ENCODE measurements at regions not wholly inside any gene's neighbourhood (a gene's known extent, or its start where the extent isn't known, plus 50 kb on each side); places are given as distances from the start of the nearest gene placed in this dataset.

DNA sequence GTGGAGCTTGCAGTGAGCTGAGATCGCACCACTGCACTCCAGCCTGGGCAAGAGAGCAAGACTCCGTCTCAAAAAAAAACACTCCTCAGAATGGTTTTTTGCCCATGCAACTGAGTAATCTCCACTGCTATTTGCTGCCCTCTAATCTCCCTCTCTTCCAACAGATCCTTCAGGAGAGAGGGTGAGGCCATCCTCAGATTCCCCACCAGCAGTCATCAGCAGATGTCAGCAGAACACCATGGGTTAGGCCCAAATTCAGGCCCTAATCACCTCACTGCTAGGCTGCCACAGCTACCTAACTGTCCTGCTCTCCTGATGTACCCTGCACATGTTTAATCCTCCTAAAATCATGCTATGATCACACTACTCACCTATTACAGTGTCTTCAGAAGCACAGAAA is 63.2 kb upstream of the BEND6 start:
- Histone ChIP-seq H3K9me3 (ENCODE audit: low read depth) (no peaks in the 10 kb centered on the region), H3K4me2 (no peak overlapping the region), H3K36me3 (replicated peaks; ENCODE audit: insufficient read depth, low read depth) (no peaks in the 10 kb centered on the region), H3K9me2 (replicated peaks; ENCODE audit: insufficient read depth) (no peaks in the 10 kb centered on the region), H3K27ac (no peak overlapping the region), H2AFZ (no peak overlapping the region), H3K4me3 (no peak overlapping the region), H3K79me2 (no peaks in the 10 kb centered on the region), H3K27me3 (no peaks in the 10 kb centered on the region), H4K20me1 (ENCODE audit: insufficient read depth, poor library complexity, severe bottlenecking) (no peaks in the 10 kb centered on the region), H3K4me1 (ENCODE audit: insufficient read depth) (no peaks in the 10 kb centered on the region)
- DNase-seq (ENCODE audit: low spot score) = no peak
- 97% methylated on average over 2 of the region's 2 CpGs for WGBS (ENCODE audit: low lambda C conversion rate, missing lambda C conversion rate)
- TF ChIP-seq EZH2 (IDR thresholded peaks at IDR 0.05; ENCODE audit: borderline replicate concordance) (no peak), EZH2phosphoT487 (IDR thresholded peaks at IDR 0.05; ENCODE audit: low read depth, severe bottlenecking, unreplicated experiment) (no peak)
- TF ChIP-seq, protein P1, sequence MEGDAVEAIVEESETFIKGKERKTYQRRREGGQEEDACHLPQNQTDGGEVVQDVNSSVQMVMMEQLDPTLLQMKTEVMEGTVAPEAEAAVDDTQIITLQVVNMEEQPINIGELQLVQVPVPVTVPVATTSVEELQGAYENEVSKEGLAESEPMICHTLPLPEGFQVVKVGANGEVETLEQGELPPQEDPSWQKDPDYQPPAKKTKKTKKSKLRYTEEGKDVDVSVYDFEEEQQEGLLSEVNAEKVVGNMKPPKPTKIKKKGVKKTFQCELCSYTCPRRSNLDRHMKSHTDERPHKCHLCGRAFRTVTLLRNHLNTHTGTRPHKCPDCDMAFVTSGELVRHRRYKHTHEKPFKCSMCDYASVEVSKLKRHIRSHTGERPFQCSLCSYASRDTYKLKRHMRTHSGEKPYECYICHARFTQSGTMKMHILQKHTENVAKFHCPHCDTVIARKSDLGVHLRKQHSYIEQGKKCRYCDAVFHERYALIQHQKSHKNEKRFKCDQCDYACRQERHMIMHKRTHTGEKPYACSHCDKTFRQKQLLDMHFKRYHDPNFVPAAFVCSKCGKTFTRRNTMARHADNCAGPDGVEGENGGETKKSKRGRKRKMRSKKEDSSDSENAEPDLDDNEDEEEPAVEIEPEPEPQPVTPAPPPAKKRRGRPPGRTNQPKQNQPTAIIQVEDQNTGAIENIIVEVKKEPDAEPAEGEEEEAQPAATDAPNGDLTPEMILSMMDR (IDR thresholded peaks at IDR 0.05; ENCODE audit: poor library complexity) = no peak

DNA sequence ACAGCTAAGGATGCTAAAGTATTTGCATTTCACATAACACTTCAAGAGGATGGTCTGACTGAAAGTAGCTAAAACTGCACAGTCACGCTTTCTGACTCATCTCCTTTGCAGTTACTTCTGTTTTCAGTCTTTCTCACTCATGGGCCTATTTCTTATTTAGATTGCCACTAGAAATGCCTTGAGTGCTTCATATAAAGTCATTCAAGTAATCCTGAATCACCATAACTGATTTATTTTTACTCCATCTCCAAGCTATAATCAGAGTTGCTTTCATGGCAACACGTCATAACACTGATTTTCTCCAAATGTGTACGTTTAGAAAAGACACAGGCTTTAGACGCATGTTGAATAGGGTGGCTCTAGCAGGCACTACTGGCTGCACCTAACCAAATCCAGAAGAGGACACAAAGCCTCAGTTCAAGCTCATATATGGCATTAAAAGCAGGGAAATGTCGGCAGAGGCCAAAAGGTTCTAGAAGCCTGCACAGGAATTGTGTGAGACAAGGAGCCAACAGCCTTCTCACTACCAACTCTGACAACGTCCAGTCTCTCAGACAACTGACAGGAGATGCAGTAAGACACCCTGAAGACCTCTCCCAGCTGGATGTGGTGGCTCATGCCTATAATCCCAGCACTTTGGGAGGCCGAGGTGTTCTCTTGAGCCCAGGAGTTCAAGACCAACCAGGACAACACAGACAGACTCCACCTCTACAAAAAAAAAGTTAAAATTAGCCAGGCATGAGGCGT is 64.1 kb upstream of the BEND6 start:
- Histone ChIP-seq H4K20me1 (ENCODE audit: insufficient read depth, poor library complexity, severe bottlenecking) (no peaks in the 10 kb centered on the region), H2AFZ (peak overlapping the region; percentile 10), H3K79me2 (no peaks in the 10 kb centered on the region), H3K4me1 (ENCODE audit: insufficient read depth) (no peaks in the 10 kb centered on the region), H3K9me2 (replicated peaks; ENCODE audit: insufficient read depth) (no peaks in the 10 kb centered on the region), H3K27me3 (no peaks in the 10 kb centered on the region), H3K9me3 (ENCODE audit: low read depth) (no peaks in the 10 kb centered on the region), H3K27ac (peak overlapping the region; percentile 21), H3K4me3 (no peak overlapping the region), H3K36me3 (replicated peaks; ENCODE audit: insufficient read depth, low read depth) (no peaks in the 10 kb centered on the region), H3K4me2 (no peak overlapping the region)
- DNase-seq (ENCODE audit: low spot score) = peak; percentile 30
- WGBS (ENCODE audit: low lambda C conversion rate, missing lambda C conversion rate) = 75% methylated on average over 8 of the region's 8 CpGs
- TF ChIP-seq, protein P1 (IDR thresholded peaks at IDR 0.05; ENCODE audit: poor library complexity) = no peak
- TF ChIP-seq EZH2 (IDR thresholded peaks at IDR 0.05; ENCODE audit: borderline replicate concordance) (no peak), EZH2phosphoT487 (IDR thresholded peaks at IDR 0.05; ENCODE audit: low read depth, severe bottlenecking, unreplicated experiment) (no peak)

DNA sequence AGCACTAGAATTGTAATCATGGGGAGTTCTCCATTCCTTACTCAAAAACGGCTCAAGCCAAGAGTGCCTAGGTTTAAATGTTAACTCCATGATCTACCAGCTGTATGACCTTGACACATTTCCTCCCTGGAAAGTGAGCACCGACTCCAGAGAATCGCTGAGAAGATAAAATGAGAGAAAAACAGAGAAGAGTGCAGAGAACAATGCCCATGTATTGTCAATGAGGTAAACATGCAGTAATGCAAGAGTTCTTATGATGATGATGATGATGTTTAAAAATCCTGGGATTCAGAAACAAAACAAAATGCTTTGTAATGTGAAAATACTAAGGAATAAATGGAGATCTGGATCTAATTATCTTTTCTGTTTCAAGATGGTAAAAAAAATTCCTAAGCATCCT is 64.8 kb upstream of the BEND6 start:
- Histone ChIP-seq H3K4me3 (no peak overlapping the region), H3K27me3 (no peaks in the 10 kb centered on the region), H3K27ac (no peak overlapping the region), H3K36me3 (replicated peaks; ENCODE audit: insufficient read depth, low read depth) (no peaks in the 10 kb centered on the region), H3K79me2 (no peaks in the 10 kb centered on the region), H3K9me3 (ENCODE audit: low read depth) (no peaks in the 10 kb centered on the region), H2AFZ (no peak overlapping the region), H4K20me1 (ENCODE audit: insufficient read depth, poor library complexity, severe bottlenecking) (no peaks in the 10 kb centered on the region), H3K4me1 (ENCODE audit: insufficient read depth) (no peaks in the 10 kb centered on the region), H3K4me2 (no peak overlapping the region), H3K9me2 (replicated peaks; ENCODE audit: insufficient read depth) (no peaks in the 10 kb centered on the region)
- no peak for DNase-seq (ENCODE audit: low spot score)
- WGBS (ENCODE audit: low lambda C conversion rate, missing lambda C conversion rate) = 59% methylated on average over 3 of the region's 3 CpGs
- no peak for TF ChIP-seq EZH2 (IDR thresholded peaks at IDR 0.05; ENCODE audit: borderline replicate concordance)
- TF ChIP-seq, protein P1 (IDR thresholded peaks at IDR 0.05; ENCODE audit: poor library complexity) = no peak
- TF ChIP-seq EZH2phosphoT487 (IDR thresholded peaks at IDR 0.05; ENCODE audit: low read depth, severe bottlenecking, unreplicated experiment) = no peak
